ENCODE measurements at regions not wholly inside any gene's neighbourhood (a gene's known extent, or its start where the extent isn't known, plus 50 kb on each side); places are given as distances from the start of the nearest gene placed in this dataset.
"Not testable (repeated sequence)": the region's sequence is repeated elsewhere in the genome, so short reads cannot be mapped to it uniquely, and the experiment has no call there.

DNA sequence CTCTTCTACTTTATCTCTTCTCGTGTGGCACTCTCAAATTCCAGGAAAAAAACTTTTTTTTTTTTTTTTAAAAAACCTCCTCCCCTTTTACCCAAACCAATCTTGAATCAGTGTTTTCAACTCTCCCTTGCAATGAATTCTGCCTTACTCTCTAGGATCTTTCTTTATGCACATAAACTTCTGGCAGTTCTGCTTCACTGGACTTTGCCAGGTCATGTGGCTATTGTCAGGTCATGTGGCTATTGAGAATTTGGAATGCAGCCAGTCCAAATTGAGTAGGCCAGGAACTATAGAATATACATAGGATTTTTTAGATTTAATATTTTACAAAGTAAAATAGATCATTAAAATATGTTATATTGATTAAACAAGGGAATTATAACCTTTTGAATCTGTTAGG, 218.2 kb downstream of the TMTC3 start:
- Mint-ChIP-seq H3K27ac (ENCODE audit: low read depth) (peak overlapping the region; percentile 34), H3K4me3 (no peak overlapping the region), H3K9me3 (peaks cover 6% of the 10 kb centered on the region)

GRCh38 chr12:88361493-88361892, 218.8 kb downstream of the KITLG start:
- ATAC-seq (replicated peaks; ENCODE audit: extremely low read depth, poor library complexity, severe bottlenecking) (no peak), DNase-seq (ENCODE audit: low spot score in 2 of 2) (no peak)
- Mint-ChIP-seq H3K36me3 (ENCODE audit: insufficient read depth) (no peaks in the 10 kb centered on the region), H3K4me3 (no peak overlapping the region), H3K27ac (ENCODE audit: low read depth) (no peak overlapping the region), H3K9me3 (peaks cover 6% of the 10 kb centered on the region), H3K27me3 (no peaks in the 10 kb centered on the region), H3K4me1 (no peaks in the 10 kb centered on the region)

More for the DNA sequence above, 218.2 kb downstream of the TMTC3 start:
- H3K27me3 Mint-ChIP-seq, result no peaks in the 10 kb centered on the region
- H3K36me3 Mint-ChIP-seq (ENCODE audit: insufficient read depth), result no peaks in the 10 kb centered on the region
- DNase-seq (ENCODE audit: low spot score in 2 of 2) (no peak), ATAC-seq (replicated peaks; ENCODE audit: extremely low read depth, poor library complexity, severe bottlenecking) (no peak)
- H3K4me1 Mint-ChIP-seq, result no peaks in the 10 kb centered on the region

DNA sequence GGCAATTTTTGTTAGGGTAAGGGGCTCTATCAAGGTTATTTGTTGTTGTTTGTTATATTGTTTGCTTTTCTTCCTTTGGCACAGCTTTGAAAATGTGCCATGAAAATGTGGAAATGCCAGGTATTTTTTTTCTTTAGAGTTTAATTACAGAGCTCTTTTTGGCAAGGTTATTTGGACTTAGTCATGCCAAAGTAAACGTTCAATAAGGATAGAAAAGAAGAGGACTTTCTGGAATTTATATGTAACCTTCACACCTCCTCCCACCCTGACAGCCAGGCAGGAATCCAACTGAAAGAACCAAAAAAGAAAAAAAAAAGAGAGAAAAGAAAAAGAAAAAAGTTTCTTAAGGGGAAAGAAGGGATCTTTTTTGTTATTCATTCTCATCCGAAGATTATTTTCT, 217.8 kb downstream of the KITLG start:
- DNase-seq (ENCODE audit: low spot score in 2 of 2) (no peak), ATAC-seq (replicated peaks; ENCODE audit: extremely low read depth, poor library complexity, severe bottlenecking) (no peak)
- Mint-ChIP-seq H3K27ac (ENCODE audit: low read depth) (no peak overlapping the region), H3K27me3 (no peaks in the 10 kb centered on the region), H3K36me3 (ENCODE audit: insufficient read depth) (no peaks in the 10 kb centered on the region), H3K4me1 (no peaks in the 10 kb centered on the region), H3K4me3 (no peak overlapping the region), H3K9me3 (peaks cover 6% of the 10 kb centered on the region)

DNA sequence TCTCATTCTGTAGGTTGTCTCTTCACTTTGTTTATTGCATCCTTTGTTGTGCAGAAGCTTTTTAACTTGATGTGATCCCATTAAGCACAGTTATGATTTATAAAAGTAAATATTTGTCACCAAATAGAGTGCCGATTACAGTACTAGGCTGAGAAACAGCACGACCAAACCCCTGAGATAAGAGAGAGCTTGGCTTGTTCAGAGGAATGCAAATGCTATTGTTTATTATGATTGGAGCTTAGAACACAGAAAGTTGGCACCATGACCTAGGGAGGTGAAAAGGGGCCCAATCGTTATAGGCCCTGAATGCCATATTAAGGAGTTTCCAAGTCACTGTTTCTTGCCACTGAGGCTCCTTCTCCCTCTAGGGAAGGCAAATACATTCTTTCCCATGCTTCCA, 214.9 kb downstream of the KITLG start:
- no peak for ATAC-seq (replicated peaks; ENCODE audit: extremely low read depth, poor library complexity, severe bottlenecking)
- Mint-ChIP-seq H3K4me1 (no peaks in the 10 kb centered on the region), H3K9me3 (peaks cover 2% of the 10 kb centered on the region), H3K36me3 (ENCODE audit: insufficient read depth) (no peaks in the 10 kb centered on the region), H3K27me3 (no peaks in the 10 kb centered on the region), H3K27ac (ENCODE audit: low read depth) (no peak overlapping the region), H3K4me3 (no peak overlapping the region)
- DNase-seq (ENCODE audit: low spot score in 2 of 2), result no peak

GRCh38 chr12:88366101-88366500, 214.2 kb downstream of the KITLG start:
- Mint-ChIP-seq H3K4me3 (no peak overlapping the region), H3K27me3 (no peaks in the 10 kb centered on the region), H3K36me3 (ENCODE audit: insufficient read depth) (no peaks in the 10 kb centered on the region), H3K27ac (ENCODE audit: low read depth) (no peak overlapping the region), H3K4me1 (no peaks in the 10 kb centered on the region), H3K9me3 (no peaks in the 10 kb centered on the region)
- no peak for DNase-seq (ENCODE audit: low spot score in 2 of 2)
- ATAC-seq (replicated peaks; ENCODE audit: extremely low read depth, poor library complexity, severe bottlenecking), result no peak

DNA sequence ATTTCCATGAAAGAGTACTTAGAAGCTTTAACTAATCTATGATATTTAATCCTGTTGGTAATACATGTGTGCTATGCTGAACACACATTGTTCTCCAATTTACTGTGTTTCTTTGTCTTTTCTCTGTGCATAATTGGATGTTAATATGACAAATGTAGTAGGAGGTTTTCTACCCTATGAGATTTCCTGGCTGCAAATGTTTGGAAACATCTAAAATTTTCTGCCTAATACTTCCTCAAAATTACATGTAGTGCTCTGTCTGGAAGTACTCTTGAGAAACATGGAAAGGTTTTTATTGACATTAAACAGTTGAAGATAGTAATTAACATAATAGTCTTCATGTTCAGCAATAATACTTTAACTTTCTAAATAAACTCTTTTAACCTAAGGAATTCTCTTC, 213.0 kb downstream of the KITLG start:
- no peaks in the 10 kb centered on the region for H3K4me1 Mint-ChIP-seq
- ATAC-seq (replicated peaks; ENCODE audit: extremely low read depth, poor library complexity, severe bottlenecking) (no peak), DNase-seq (ENCODE audit: low spot score in 2 of 2) (no peak)
- H3K9me3 Mint-ChIP-seq, result no peaks in the 10 kb centered on the region
- no peaks in the 10 kb centered on the region for H3K27me3 Mint-ChIP-seq
- no peak overlapping the region for H3K4me3 Mint-ChIP-seq
- H3K27ac Mint-ChIP-seq (ENCODE audit: low read depth), result no peak overlapping the region
- H3K36me3 Mint-ChIP-seq (ENCODE audit: insufficient read depth), result no peaks in the 10 kb centered on the region

GRCh38 chr12:88368077-88368476, 212.2 kb downstream of the KITLG start:
- ATAC-seq (replicated peaks; ENCODE audit: extremely low read depth, poor library complexity, severe bottlenecking); DNase-seq (ENCODE audit: low spot score in 2 of 2); H3K27ac Mint-ChIP-seq (ENCODE audit: low read depth); H3K27me3 Mint-ChIP-seq; H3K36me3 Mint-ChIP-seq (ENCODE audit: insufficient read depth); H3K4me1 Mint-ChIP-seq; H3K9me3 Mint-ChIP-seq; H3K4me3 Mint-ChIP-seq: not testable (repeated sequence)

DNA sequence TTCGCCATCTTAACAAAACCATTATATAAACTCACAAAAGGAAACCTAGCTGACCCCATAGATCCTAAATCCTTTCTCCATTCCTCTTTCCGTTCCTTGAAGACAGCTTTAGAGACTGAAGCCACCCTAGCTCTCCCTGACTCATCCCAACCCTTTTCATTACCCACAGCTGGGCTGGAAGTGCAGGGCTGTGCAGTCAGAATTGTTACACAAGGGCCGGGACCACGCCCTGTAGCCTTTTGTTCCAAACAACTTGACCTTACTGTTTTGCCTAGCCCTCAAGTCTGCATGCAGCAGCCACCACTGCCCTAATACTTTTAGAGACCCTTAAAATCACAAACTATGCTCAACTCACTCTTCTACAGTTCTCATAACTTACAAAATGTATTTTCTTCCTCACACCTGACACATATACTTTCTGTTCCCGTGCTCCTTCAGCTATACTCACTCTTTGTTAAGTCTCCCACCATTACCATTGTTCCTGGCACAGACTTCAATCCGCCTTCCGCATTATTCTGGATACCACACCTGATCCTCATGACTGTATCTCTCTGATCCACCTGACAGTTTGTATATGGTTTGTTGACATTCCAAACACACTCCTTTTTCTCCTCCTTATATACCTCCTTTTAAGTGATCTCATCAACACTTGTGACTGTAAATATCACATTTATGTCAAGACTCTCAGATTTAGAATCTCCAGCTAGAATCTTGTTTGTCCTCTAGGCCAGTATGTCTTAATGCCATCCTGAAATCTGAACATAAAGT, 208.7 kb downstream of the KITLG start:
- H3K9me3 Mint-ChIP-seq, result no peaks in the 10 kb centered on the region
- no peaks in the 10 kb centered on the region for H3K27me3 Mint-ChIP-seq
- ATAC-seq (replicated peaks; ENCODE audit: extremely low read depth, poor library complexity, severe bottlenecking) (no peak), DNase-seq (ENCODE audit: low spot score in 2 of 2) (no peak)
- no peaks in the 10 kb centered on the region for H3K4me1 Mint-ChIP-seq
- H3K4me3 Mint-ChIP-seq, result no peak overlapping the region
- H3K36me3 Mint-ChIP-seq (ENCODE audit: insufficient read depth), result no peaks in the 10 kb centered on the region
- no peak overlapping the region for H3K27ac Mint-ChIP-seq (ENCODE audit: low read depth)

DNA sequence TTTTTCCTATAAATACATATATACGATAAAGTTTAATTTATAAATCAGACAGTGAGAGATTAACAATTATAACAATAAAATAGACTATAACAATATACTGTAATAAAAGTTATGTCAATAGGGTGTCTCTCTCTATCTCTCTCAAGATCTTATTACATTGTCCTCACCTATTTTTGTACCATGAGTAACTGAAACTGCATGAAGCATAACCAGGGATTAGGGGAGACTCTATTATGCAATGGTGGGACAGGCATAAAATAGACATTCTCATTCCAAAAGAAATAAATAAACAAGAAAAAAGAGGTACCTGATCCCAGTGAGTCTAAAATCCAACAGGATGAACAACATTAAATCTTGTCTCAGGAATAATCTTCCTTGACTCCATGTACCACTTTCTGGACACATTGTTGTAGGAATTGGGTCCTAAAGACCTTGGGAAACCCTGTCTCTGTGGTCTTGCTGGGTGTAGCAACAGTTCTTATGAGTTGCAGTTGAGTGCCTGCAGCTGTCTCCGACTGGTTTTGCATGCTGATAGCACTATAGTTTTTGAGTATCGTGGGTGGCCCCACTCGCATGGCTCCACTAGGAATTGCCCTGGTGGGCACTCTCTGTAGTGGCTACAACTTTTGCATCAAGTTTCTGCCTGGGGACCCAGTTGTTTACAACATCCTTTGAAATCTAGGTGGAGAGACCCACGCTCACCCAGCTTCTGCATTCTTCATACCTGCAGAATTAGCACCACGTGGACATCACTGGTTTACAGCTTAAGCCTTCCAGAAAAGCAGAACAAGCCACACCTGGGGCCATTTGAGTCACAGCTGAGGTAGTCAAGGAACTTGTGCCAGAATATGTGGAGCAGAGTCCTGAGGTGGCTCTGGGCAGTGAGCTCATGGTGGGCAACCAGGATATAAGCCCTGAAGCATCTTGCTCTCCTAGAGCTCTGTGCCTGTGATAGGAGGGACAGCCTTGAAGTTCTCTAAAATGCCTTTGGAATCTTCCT, 204.7 kb downstream of the KITLG start:
- Mint-ChIP-seq H3K27ac (ENCODE audit: low read depth) (no peak overlapping the region), H3K9me3 (no peaks in the 10 kb centered on the region), H3K4me3 (no peak overlapping the region), H3K36me3 (ENCODE audit: insufficient read depth) (no peaks in the 10 kb centered on the region), H3K4me1 (no peaks in the 10 kb centered on the region), H3K27me3 (no peaks in the 10 kb centered on the region)
- no peak for ATAC-seq (replicated peaks; ENCODE audit: extremely low read depth, poor library complexity, severe bottlenecking)
- no peak for DNase-seq (ENCODE audit: low spot score in 2 of 2)

DNA sequence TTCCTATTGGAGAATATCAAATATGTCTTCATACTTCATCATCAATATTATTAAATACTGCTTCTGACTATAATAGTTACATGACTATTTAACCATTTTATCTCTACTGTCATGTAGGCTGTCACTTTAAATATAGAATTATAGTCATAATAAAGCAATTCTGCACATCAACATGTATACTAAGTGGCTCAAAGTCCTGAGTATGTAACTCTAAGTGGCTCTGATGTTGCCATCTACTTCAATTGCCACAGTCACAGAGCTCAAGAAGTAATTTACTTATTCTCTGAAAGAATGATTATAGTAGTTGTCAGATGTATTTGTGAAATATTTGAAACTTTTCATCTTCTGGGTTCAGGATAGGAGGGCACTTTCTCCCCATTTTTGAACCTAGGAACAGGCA, 202.3 kb downstream of the KITLG start:
- Mint-ChIP-seq H3K4me3 (no peak overlapping the region), H3K27me3 (no peaks in the 10 kb centered on the region)
- no peak for ATAC-seq (replicated peaks; ENCODE audit: extremely low read depth, poor library complexity, severe bottlenecking)

DNA sequence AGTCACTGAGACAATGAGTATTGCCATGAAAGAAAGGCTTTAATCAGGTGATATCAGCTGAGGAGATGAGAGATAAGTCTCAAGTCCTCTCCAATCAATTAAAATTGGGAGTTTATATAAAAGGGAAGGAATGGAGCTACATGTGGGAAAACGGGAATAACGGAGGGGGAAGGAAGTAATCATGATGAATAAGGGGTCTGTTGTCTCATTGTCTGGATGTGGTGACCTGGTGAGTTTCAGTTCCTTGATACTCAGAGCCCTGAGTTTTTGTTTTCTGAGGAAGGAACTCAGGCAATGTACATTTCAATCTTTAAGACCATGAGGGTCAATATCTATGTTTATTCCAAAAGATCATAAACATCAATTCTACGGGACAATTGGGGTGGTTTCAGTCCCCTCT, 198.8 kb downstream of the KITLG start:
- Mint-ChIP-seq H3K9me3 (no peaks in the 10 kb centered on the region), H3K27ac (ENCODE audit: low read depth) (no peak overlapping the region), H3K4me1 (no peaks in the 10 kb centered on the region), H3K4me3 (no peak overlapping the region), H3K36me3 (ENCODE audit: insufficient read depth) (peaks cover 2% of the 10 kb centered on the region), H3K27me3 (no peaks in the 10 kb centered on the region)
- DNase-seq (ENCODE audit: low spot score in 2 of 2) (no peak), ATAC-seq (replicated peaks; ENCODE audit: extremely low read depth, poor library complexity, severe bottlenecking) (no peak)

More for the DNA sequence above, 202.3 kb downstream of the KITLG start:
- Mint-ChIP-seq H3K9me3 (no peaks in the 10 kb centered on the region), H3K4me1 (no peaks in the 10 kb centered on the region), H3K36me3 (ENCODE audit: insufficient read depth) (peaks cover 2% of the 10 kb centered on the region), H3K27ac (ENCODE audit: low read depth) (no peak overlapping the region)
- no peak for DNase-seq (ENCODE audit: low spot score in 2 of 2)

DNA sequence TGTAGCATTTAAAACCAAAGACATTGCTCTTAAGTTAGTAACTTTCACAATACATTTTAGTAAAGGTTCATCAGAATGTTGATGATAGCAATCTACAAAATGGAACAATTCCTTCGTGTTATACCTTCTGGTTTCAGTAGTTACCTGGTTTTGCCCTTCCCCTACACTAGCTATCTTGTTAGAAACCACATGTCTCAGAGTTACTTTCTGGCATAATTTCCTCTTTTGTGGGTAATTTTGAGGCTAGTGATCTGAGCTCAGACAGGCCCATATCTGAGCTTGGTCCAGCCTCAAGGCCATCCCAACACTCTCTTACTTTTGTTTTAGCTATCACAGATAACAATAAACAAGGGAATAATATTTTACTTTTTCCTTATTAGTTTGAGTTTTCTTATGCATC, 196.9 kb downstream of the KITLG start:
- Mint-ChIP-seq H3K4me3 (no peak overlapping the region), H3K27me3 (no peaks in the 10 kb centered on the region), H3K36me3 (ENCODE audit: insufficient read depth) (peaks cover 2% of the 10 kb centered on the region), H3K27ac (ENCODE audit: low read depth) (no peak overlapping the region), H3K4me1 (no peaks in the 10 kb centered on the region), H3K9me3 (no peaks in the 10 kb centered on the region)
- DNase-seq (ENCODE audit: low spot score in 2 of 2) (no peak), ATAC-seq (replicated peaks; ENCODE audit: extremely low read depth, poor library complexity, severe bottlenecking) (no peak)
